Testis (tissue), 2 donors: ENCODE measurements at regions not wholly inside any gene's neighbourhood (a gene's known extent, or its start where the extent isn't known, plus 50 kb on each side); places are given as distances from the start of the nearest gene placed in this dataset.

Experiments used
- DNase-seq: peaks from one replicate; pipeline ENCODE4 v3.0.0-alpha.2; 2019
- H3K27ac ChIP-seq, 2 donors: fragments of 200-600 bp; sonication (generic); one replicate each; pipeline ENCODE4 v1.5.1; 2019
- H3K27me3 ChIP-seq: fragments of 200-600 bp; sonication (generic); one replicate; pipeline ENCODE4 v1.5.1; 2019
- H3K36me3 ChIP-seq: fragments of 200-600 bp; sonication (generic); one replicate; pipeline ENCODE4 v1.5.1; 2017; ENCODE audit warnings: low read depth; ENCODE audit errors: missing control alignments
- H3K4me1 ChIP-seq: fragments of 200-600 bp; sonication (generic); one replicate; pipeline ENCODE4 v1.5.1; 2019
- H3K4me3 ChIP-seq, 2 donors: fragments of 200-600 bp; sonication (generic); one replicate each; pipeline ENCODE4 v1.5.1; 2017 to 2019
- H3K9me3 ChIP-seq: fragments of 200-600 bp; sonication (generic); one replicate; pipeline ENCODE4 v1.5.1; 2017
- POLR2A ChIP-seq: fragments of 450-650 bp; IDR thresholded peaks from one replicate; pipeline ENCODE4 v1.6.1; 2017; ENCODE audit warnings: antibody characterized with exemption, mild to moderate bottlenecking, moderate library complexity
- WGBS, 2 donors: methylation state at CpG; one replicate each; pipeline ENCODE4 v1.1.5; 2018; 5-methylcytosine and 5-hydroxymethylcytosine counted together
- intact Hi-C: fragments of 100-400 bp; cut with DNase I; formaldehyde crosslinking; loops from one replicate; pipeline ENCODE4 v1.15.1; 2023; ENCODE audit warnings: low total_unique reads
- TF ChIP-seq, protein P1 (sequence below), 3 experiments: fragments of 450-650 bp in 2 of 3; fragments of 200-600 bp in 1 of 3; sonication (generic) in 1 of 3; IDR thresholded peaks; one replicate each; pipeline ENCODE4 v1.5.1; 2016 to 2019; ENCODE audit warnings: antibody characterized with exemption in 3 of 3, mild to moderate bottlenecking in 2 of 3, moderate library complexity in 1 of 3

DNA sequence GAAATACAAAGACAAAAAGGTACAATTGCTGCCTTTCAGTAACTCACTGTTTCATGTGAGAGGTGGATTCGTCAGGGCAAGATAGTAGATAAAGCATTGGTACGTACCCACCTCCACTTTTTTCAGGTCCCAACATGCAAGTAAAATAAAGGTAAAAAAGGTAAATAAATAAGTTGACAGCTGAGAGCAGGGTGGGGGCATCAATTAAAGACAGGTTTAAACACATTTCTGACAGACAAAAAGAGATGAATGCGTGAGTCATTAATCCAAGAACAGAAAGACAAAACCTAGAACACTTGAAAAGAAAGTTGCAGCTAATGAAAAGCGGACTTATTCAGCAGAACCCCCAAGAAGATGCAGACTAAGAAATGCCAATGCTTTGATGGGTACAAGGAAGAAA lies 979.6 kb upstream of the CDH2 start:
- TF ChIP-seq, protein P1, sequence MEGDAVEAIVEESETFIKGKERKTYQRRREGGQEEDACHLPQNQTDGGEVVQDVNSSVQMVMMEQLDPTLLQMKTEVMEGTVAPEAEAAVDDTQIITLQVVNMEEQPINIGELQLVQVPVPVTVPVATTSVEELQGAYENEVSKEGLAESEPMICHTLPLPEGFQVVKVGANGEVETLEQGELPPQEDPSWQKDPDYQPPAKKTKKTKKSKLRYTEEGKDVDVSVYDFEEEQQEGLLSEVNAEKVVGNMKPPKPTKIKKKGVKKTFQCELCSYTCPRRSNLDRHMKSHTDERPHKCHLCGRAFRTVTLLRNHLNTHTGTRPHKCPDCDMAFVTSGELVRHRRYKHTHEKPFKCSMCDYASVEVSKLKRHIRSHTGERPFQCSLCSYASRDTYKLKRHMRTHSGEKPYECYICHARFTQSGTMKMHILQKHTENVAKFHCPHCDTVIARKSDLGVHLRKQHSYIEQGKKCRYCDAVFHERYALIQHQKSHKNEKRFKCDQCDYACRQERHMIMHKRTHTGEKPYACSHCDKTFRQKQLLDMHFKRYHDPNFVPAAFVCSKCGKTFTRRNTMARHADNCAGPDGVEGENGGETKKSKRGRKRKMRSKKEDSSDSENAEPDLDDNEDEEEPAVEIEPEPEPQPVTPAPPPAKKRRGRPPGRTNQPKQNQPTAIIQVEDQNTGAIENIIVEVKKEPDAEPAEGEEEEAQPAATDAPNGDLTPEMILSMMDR (IDR thresholded peaks at IDR 0.05): no peak
- TF ChIP-seq POLR2A: no peak
- intact Hi-C loops: no loop called here
- Histone ChIP-seq H3K36me3 (no peaks in the 10 kb centered on the region), H3K9me3 (no peaks in the 10 kb centered on the region), H3K4me3 (no peak overlapping the region), H3K27ac (no peak overlapping the region), H3K4me1 (no peaks in the 10 kb centered on the region), H3K27me3 (no peaks in the 10 kb centered on the region)
- no peak for DNase-seq
- WGBS, 2 donors: 78 to 79% methylated on average over 4 of the region's 4 CpGs

DNA sequence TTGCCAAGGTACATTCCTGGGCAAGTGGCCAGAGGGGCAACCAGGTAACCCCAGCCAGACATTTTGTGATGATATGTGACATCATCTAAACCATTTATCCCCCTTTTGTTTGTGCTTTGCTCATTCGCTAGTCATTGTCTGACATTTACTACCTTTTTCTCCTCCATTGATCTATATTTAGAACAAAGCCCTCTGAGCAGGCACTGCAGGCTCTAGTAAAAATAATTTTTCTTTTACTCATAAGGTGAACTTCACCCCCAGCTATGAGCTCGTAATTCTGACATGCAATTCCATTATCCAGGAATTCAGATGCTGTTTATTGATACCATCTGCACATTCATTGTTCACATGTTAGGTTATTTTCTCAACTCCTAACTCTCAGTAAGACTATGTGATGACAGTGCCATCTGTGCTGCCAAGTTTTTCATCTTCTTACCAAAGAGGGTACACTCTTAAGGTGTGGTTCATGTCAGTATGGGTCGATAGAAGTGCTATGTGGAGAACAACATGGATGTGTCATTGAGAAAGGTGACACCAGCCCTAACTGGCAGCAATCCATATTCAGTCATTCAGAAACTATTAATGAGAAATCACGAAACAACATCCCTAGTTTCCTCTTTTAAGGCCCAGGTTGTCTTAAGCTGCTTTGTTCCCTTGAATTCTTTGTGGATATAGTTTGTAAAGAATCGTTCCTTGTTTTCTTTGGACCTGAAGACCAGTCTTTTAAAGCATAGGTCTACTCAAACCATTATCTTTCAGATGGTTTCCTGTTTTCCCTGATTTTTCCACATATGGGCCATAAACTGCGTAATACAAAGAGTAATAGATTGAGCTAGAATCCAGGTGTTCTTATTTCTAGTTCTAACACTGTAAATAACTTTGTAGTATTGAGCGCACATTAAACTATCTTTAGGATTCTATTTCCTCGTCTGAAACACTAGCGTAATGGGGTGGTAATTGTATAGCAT lies 978.1 kb upstream of the CDH2 start:
- 77 to 81% methylated on average over 9 of the region's 9 CpGs for WGBS, 2 donors
- no peaks in the 10 kb centered on the region for H3K4me1 ChIP-seq
- peak; percentile 16 for DNase-seq
- no peaks in the 10 kb centered on the region for H3K27me3 ChIP-seq
- intact Hi-C loops: no loop called here
- H3K9me3 ChIP-seq: no peaks in the 10 kb centered on the region
- no peaks in the 10 kb centered on the region for H3K36me3 ChIP-seq
- no peak overlapping the region for H3K27ac ChIP-seq
- H3K4me3 ChIP-seq: no peak overlapping the region
- TF ChIP-seq POLR2A: no peak
- TF ChIP-seq, protein P1 (IDR thresholded peaks at IDR 0.05): no peak

DNA sequence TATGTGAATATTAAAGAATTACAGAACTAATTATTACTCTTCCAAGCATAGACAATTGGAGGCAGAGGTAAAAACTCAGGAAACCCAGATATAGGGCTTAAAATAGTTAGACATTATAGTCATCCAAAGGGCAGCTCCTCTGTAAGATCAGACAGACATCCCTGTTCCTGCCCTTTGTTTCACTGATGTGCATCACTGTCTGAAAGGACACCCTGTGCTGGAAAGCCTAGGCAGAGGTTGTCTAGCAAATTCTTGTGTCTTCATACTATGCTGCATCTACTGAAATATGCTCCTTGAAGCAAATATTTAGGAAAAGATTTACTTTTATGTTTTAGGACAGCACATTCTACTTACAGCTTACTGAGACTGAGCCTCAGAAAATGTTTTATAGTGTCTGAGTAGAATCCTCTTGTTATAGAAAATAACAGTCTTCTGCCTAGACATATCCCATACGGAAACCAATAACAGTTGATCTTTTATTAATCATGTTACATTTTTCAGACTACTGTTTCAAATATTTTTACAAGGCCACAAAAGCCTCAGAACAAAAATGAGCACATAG lies 977.3 kb upstream of the CDH2 start:
- DNase-seq: no peak
- Histone ChIP-seq H3K27me3 (no peaks in the 10 kb centered on the region), H3K9me3 (no peaks in the 10 kb centered on the region), H3K4me3 (no peak overlapping the region), H3K36me3 (no peaks in the 10 kb centered on the region), H3K27ac (no peak overlapping the region), H3K4me1 (no peaks in the 10 kb centered on the region)
- TF ChIP-seq POLR2A: no peak
- TF ChIP-seq, protein P1 (IDR thresholded peaks at IDR 0.05): no peak
- intact Hi-C loops: no loop called here
- 51 to 75% methylated on average over 1 of the region's 1 CpG for WGBS, 2 donors

DNA sequence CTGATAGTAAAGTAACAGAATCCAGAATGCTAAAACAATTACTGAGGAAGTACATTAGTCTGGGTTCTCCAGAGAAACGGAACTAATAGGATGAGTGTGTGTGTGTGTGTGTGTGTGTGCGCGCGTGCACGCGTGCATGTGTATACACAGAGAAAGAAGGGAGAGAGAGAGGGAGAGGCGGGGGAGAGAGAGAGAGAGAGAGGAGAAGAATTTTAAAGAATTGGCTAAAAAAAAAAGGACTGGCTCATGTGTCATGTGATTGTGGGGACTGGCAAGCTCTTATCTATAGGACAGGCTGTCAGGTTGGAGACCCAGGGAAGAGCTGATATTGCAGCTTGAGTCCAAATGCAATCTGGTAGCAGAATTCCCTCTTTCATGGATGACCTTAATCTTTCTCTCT lies 976.2 kb upstream of the CDH2 start:
- intact Hi-C loops: no loop called here
- Histone ChIP-seq H3K4me1 (no peaks in the 10 kb centered on the region), H3K27me3 (no peaks in the 10 kb centered on the region), H3K36me3 (no peaks in the 10 kb centered on the region), H3K27ac (no peak overlapping the region), H3K4me3 (no peak overlapping the region), H3K9me3 (no peaks in the 10 kb centered on the region)
- DNase-seq: no peak
- no peak for TF ChIP-seq POLR2A
- TF ChIP-seq, protein P1 (IDR thresholded peaks at IDR 0.05): no peak
- 78 to 80% methylated on average over 7 of the region's 7 CpGs for WGBS, 2 donors
